HuH-7.5 (cell line): ENCODE measurements at regions not wholly inside any gene's neighbourhood (a gene's known extent, or its start where the extent isn't known, plus 50 kb on each side); places are given as distances from the start of the nearest gene placed in this dataset.
"Not testable (repeated sequence)": the region's sequence is repeated elsewhere in the genome, so short reads cannot be mapped to it uniquely, and the experiment has no call there.

Experiments
- DNase-seq: peaks from one replicate; pipeline ENCODE4 v3.0.0; 2011; ENCODE audit warnings: low spot score

- DNase-seq, result no peak
Measured at GRCh38 chr2:77838441-77838840, 316.3 kb upstream of the LRRTM4 start.

- DNase-seq, result no peak
Measured at GRCh38 chr2:77839102-77839501, 316.9 kb upstream of the LRRTM4 start.

GRCh38 chr2:77862120-77862519, 339.9 kb upstream of the LRRTM4 start:
- DNase-seq, result no peak

GRCh38 chr2:77864426-77864825, 342.2 kb upstream of the LRRTM4 start:
- DNase-seq, result no peak

- DNase-seq, result no peak
Measured at GRCh38 chr2:77866661-77867060, 344.5 kb upstream of the LRRTM4 start.

- no peak for DNase-seq
Measured at GRCh38 chr2:77867146-77867545, 345.0 kb upstream of the LRRTM4 start.

GRCh38 chr2:77873506-77873905, 351.3 kb upstream of the LRRTM4 start:
- no peak for DNase-seq

- DNase-seq, result not testable (repeated sequence)
Measured at GRCh38 chr2:77900211-77900610, 378.0 kb upstream of the LRRTM4 start.

GRCh38 chr2:77910136-77910535, 388.0 kb upstream of the LRRTM4 start:
- DNase-seq, result no peak

- no peak for DNase-seq
Measured at GRCh38 chr2:77920838-77921366, 398.7 kb upstream of the LRRTM4 start.

- no peak for DNase-seq
Measured at GRCh38 chr2:77922567-77922966, 400.4 kb upstream of the LRRTM4 start.

- DNase-seq, result no peak
Measured at GRCh38 chr2:77937366-77937765, 415.2 kb upstream of the LRRTM4 start.

- DNase-seq, result no peak
Measured at GRCh38 chr2:77938462-77938861, 416.3 kb upstream of the LRRTM4 start.

- no peak for DNase-seq
Measured at GRCh38 chr2:77939370-77939769, 417.2 kb upstream of the LRRTM4 start.

- no peak for DNase-seq
Measured at GRCh38 chr2:77939801-77940200, 417.6 kb upstream of the LRRTM4 start.

GRCh38 chr2:77954931-77955330, 432.8 kb upstream of the LRRTM4 start:
- no peak for DNase-seq

GRCh38 chr2:77962943-77963342, 440.8 kb upstream of the LRRTM4 start:
- no peak for DNase-seq

GRCh38 chr2:77977471-77978063, 455.4 kb upstream of the LRRTM4 start:
- DNase-seq, result no peak

- DNase-seq, result no peak
Measured at GRCh38 chr2:77995161-77995560, 473.0 kb upstream of the LRRTM4 start.

GRCh38 chr2:77999376-77999775, 477.2 kb upstream of the LRRTM4 start:
- no peak for DNase-seq

GRCh38 chr2:78009289-78009688, 487.1 kb upstream of the LRRTM4 start:
- DNase-seq, result no peak

GRCh38 chr2:78011251-78011650, 489.1 kb upstream of the LRRTM4 start:
- DNase-seq, result no peak

GRCh38 chr2:78020491-78020890, 498.3 kb upstream of the LRRTM4 start:
- no peak for DNase-seq

- no peak for DNase-seq
Measured at GRCh38 chr2:78023356-78023755, 501.2 kb upstream of the LRRTM4 start.
